Thoracic aorta (tissue), 2 donors: ENCODE measurements at regions not wholly inside any gene's neighbourhood (a gene's known extent, or its start where the extent isn't known, plus 50 kb on each side); places are given as distances from the start of the nearest gene placed in this dataset.

Source experiments
- ATAC-seq: fragments of 150-250 bp; one replicate; pipeline ENCODE4 v1.8.0; 2017; ENCODE audit warnings: low read depth; ENCODE audit not compliant: insufficient number of reproducible peaks, low FRiP score
- DNase-seq: peaks from one replicate; pipeline ENCODE4 v3.0.0-alpha.2; 2020; ENCODE audit warnings: low spot score
- H3K27ac ChIP-seq, 2 donors: fragments of 200-600 bp; sonication (generic); 1 replicate in 1 of 2; 2 replicates in 1 of 2; pipeline ENCODE4 v1.5.1; 2016; ENCODE audit warnings: mild to moderate bottlenecking in 2 of 2, moderate library complexity in 2 of 2
- H3K27me3 ChIP-seq: fragments of 200-600 bp; sonication (generic); replicated peaks from 2 replicates; pipeline ENCODE4 v1.6.0; 2016; ENCODE audit warnings: mild to moderate bottlenecking; ENCODE audit not compliant: insufficient read depth
- H3K36me3 ChIP-seq: fragments of 200-600 bp; sonication (generic); one replicate; pipeline ENCODE4 v1.5.1; 2016
- H3K4me1 ChIP-seq, 2 donors: fragments of 200-600 bp; sonication (generic); 1 replicate in 1 of 2; 2 replicates in 1 of 2; pipeline versions ENCODE4 v1.5.1 to v1.6.0; 2016; ENCODE audit warnings: low read depth in 2 of 2, mild to moderate bottlenecking in 1 of 2; ENCODE audit not compliant: control insufficient read depth in 1 of 2
- H3K4me3 ChIP-seq: fragments of 200-600 bp; sonication (generic); 2 replicates; pipeline ENCODE4 v1.5.1; 2016; ENCODE audit warnings: mild to moderate bottlenecking
- H3K9me3 ChIP-seq: fragments of 200-600 bp; sonication (generic); 2 replicates; pipeline ENCODE4 v1.5.1; 2016
- CTCF ChIP-seq: fragments of 200-600 bp; sonication (generic); IDR thresholded peaks from one replicate; pipeline ENCODE4 v1.5.1; 2019; ENCODE audit warnings: antibody characterized with exemption

DNA sequence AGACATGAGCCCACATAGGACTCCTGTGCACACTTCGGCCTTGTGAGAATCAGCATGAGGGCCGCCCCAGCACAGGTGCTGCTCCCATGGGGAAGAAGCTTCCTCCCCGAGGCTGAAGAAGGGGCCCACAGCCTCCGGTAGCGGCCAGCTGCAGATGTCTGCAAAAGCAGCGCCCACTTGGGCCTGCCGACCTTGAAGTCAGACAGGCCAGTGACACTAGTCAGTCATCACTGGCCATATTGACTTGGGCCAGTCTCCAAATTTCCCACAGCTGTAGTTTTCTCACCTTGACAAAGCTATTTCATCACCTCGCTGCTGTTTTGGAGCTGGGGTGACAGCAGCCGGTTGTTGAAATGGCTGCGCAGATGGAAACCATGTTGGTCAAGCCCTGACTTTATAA lies 83.0 kb downstream of the RIPK4 start:
- Histone ChIP-seq H3K36me3 (no peaks in the 10 kb centered on the region), H3K27me3 (no peaks in the 10 kb centered on the region), H3K9me3 (no peaks in the 10 kb centered on the region), H3K27ac (no peak overlapping the region), H3K4me3 (no peak overlapping the region), H3K4me1 (peaks cover 3 to 4% of the 10 kb centered on the region in 2 donors)
- DNase-seq: no peak
- ATAC-seq: no peak
- no peak for TF ChIP-seq CTCF

GRCh38 chr21:41682719-41683179 lies 84.1 kb downstream of the RIPK4 start:
- no peak for DNase-seq
- Histone ChIP-seq H3K4me3 (no peak overlapping the region), H3K27me3 (no peaks in the 10 kb centered on the region), H3K9me3 (no peaks in the 10 kb centered on the region), H3K4me1 (peaks cover 7 to 8% of the 10 kb centered on the region in 2 donors), H3K27ac (no peak overlapping the region), H3K36me3 (no peaks in the 10 kb centered on the region)
- no peak for TF ChIP-seq CTCF
- ATAC-seq: no peak

DNA sequence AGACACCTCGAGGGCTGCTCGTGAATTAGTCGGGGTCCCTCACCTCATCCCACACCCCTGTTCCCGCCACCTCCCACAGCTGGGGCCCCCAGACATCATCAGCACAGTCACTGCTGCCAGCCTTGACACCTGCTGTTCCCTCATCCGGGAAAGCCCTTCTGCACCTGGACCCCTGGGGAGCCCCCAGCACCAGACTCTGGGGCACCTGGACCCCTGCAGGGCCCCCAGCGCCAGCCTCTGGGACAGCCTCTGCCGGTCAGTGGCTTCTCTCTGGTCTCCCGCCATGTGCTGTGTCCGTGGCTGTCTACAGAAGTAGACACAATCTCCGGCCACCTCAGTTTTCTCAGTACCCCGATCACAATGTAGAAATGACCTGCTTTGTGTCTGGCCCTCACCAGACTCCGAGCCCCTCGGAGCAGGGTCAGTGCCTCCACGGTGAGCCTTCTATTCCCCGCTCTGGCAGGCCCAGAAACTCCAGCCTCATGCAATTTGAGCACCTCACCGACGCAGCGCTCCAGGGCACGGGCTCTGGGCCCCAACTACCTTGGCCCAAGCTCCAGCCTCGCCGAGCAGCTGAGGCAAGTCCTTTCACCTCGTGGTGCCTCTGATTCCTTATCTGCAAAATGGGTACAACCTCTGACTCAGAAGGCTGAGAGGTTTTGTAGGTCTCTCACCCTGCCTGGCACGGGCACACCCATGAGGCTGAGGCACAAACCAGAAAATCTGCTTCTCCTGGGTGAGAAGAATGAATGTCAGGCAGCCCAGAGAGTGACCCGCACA lies 84.7 kb downstream of the RIPK4 start:
- H3K27me3 ChIP-seq: no peaks in the 10 kb centered on the region
- DNase-seq: no peak

GRCh38 chr21:41681348-41681801 lies 85.5 kb downstream of the RIPK4 start:
- TF ChIP-seq CTCF: no peak
- Histone ChIP-seq H3K4me1 (peaks cover 7 to 8% of the 10 kb centered on the region in 2 donors), H3K36me3 (no peaks in the 10 kb centered on the region), H3K9me3 (no peaks in the 10 kb centered on the region), H3K27me3 (no peaks in the 10 kb centered on the region), H3K27ac (no peak overlapping the region), H3K4me3 (no peak overlapping the region)
- DNase-seq (no peak), ATAC-seq (no peak)

More for the DNA sequence above, 84.7 kb downstream of the RIPK4 start:
- Histone ChIP-seq H3K4me3 (no peak overlapping the region), H3K4me1 (peaks cover 7 to 8% of the 10 kb centered on the region in 2 donors), H3K36me3 (no peaks in the 10 kb centered on the region), H3K27ac (no peak overlapping the region), H3K9me3 (no peaks in the 10 kb centered on the region)
- no peak for TF ChIP-seq CTCF
- no peak for ATAC-seq

GRCh38 chr21:41680444-41681347 lies 86.2 kb downstream of the RIPK4 start:
- Histone ChIP-seq H3K36me3 (no peaks in the 10 kb centered on the region), H3K4me3 (no peak overlapping the region), H3K27me3 (no peaks in the 10 kb centered on the region), H3K4me1 (peaks cover 7 to 8% of the 10 kb centered on the region in 2 donors), H3K27ac (no peak overlapping the region), H3K9me3 (no peaks in the 10 kb centered on the region)
- no peak for ATAC-seq
- TF ChIP-seq CTCF: no peak
- no peak for DNase-seq
